GM13977 (cell line): ENCODE measurements at regions not wholly inside any gene's neighbourhood (a gene's known extent, or its start where the extent isn't known, plus 50 kb on each side); places are given as distances from the start of the nearest gene placed in this dataset.

Source experiments
- DNase-seq: peaks from one replicate; pipeline ENCODE4 v3.0.0; 2012; ENCODE audit warnings: low spot score
- in situ Hi-C: fragments of 300-500 bp; cut with MboI; formaldehyde crosslinking; loops from one replicate; pipeline ENCODE4 v1.12.0; 2022; ENCODE audit warnings: low sequenced_read_pairs, low pct_unique_long_range_greater_than_20kb, mixed read lengths, inconsistent platforms; ENCODE audit not compliant: unreplicated experiment
- TF ChIP-seq, protein P1 (sequence below): IDR thresholded peaks from 2 replicates; pipeline ENCODE4 v1.5.1; 2012; ENCODE audit warnings: mild to moderate bottlenecking, control low read depth; ENCODE audit not compliant: insufficient read depth; ENCODE audit errors: extremely low read depth, missing control alignments

DNA sequence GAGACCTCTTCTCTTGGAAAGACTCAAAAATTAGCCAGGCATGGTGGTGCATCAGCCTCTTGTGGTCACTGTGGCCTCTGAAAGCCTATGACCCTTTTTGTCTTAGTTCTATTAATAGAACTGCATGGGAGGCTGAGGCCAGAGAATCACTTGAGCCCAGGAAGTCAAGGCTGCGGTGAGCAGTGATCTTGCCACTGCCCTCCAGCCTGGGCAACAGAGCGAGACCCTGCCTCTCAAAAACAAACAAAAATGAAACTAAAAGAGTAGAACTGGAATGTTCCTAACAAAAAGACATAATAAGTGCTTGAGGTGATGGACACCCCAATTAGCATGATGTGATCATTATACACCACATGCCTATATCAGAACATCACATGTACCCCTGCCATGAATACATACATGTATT, 197.0 kb upstream of the EEA1 start:
- in situ Hi-C loops = no loop called here
- TF ChIP-seq, protein P1, sequence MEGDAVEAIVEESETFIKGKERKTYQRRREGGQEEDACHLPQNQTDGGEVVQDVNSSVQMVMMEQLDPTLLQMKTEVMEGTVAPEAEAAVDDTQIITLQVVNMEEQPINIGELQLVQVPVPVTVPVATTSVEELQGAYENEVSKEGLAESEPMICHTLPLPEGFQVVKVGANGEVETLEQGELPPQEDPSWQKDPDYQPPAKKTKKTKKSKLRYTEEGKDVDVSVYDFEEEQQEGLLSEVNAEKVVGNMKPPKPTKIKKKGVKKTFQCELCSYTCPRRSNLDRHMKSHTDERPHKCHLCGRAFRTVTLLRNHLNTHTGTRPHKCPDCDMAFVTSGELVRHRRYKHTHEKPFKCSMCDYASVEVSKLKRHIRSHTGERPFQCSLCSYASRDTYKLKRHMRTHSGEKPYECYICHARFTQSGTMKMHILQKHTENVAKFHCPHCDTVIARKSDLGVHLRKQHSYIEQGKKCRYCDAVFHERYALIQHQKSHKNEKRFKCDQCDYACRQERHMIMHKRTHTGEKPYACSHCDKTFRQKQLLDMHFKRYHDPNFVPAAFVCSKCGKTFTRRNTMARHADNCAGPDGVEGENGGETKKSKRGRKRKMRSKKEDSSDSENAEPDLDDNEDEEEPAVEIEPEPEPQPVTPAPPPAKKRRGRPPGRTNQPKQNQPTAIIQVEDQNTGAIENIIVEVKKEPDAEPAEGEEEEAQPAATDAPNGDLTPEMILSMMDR = no peak
- DNase-seq = no peak

DNA sequence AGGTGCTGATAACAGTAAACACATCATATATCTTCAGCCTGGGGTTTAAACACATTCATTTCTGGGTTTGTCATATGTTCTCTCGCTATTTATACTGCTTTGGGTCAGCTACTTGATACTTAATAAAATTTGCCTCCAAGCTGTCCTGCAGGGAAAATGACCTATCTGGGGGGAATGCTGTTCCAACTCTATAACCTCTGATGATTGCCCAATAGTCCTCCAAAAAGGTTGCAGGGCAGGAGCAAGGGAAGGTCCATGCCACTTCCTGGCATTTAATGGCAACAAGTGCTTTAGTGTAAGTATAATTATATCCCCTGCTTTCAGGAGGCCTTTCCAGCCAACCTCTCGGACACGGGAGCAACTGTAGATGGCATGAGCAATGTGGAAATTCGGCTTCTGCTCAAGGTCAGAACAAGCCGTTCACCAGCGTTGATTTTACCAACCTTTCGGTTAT, 198.0 kb upstream of the EEA1 start:
- DNase-seq = no peak
- TF ChIP-seq, protein P1 = no peak
- in situ Hi-C loops = no loop called here

DNA sequence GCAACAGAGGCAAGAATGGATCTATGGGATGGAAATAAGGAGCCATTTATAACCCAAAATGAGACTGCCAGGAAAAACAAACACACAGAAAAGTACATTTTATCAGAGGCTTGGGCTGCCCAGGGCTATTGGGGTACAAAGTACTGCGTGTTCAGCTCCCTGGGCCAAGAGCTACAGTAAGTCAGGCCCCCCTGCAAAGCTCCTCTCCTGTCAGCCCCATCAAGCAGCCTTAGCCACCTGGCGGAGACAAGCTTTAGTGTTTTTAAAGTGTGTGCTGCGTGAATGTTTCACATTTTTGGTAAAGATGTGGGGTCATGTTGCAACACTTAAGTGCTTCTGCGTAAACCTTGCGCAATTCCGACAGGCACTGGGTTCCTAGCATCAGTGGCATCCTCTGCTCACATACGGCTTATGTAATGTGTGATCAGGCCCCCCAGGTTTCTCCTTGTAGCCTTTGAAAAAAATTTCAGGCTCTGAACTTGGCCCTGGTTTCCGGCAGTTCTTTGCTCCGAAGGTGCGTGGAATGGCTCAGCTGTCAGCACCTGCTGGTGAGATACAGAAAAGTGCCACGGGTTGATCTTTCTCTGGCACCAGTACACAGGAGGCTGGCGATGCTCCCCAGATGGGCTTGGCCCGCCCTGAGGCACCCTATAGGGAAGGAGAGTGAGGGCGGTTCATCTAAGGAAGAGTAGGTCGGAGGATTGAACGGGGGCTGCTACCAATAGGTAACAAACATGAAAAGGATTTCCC, 198.7 kb upstream of the EEA1 start:
- DNase-seq = no peak

DNA sequence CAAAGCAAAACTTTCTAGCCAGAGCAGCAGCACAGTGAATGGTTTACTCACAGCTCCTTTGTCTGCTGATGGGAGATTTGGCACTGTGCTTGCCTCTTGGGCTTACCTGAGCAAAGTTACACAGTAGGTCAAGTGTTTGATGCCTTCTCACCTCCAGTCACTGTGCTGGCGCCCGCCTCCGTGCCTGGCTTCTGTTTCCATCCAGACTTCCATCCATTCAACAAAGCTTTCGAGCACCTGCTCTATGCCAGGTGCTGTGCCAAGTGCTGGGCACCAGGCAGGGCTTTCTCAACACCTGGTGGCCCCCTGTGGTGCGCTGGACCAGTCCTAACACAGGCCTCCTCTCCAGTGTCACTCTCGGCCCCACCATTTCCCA, 199.2 kb upstream of the EEA1 start:
- TF ChIP-seq, protein P1 = no peak
- no peak for DNase-seq
- in situ Hi-C loops = no loop called here

More for the DNA sequence above, 198.7 kb upstream of the EEA1 start:
- TF ChIP-seq, protein P1 = no peak
- in situ Hi-C loops = no loop called here

DNA sequence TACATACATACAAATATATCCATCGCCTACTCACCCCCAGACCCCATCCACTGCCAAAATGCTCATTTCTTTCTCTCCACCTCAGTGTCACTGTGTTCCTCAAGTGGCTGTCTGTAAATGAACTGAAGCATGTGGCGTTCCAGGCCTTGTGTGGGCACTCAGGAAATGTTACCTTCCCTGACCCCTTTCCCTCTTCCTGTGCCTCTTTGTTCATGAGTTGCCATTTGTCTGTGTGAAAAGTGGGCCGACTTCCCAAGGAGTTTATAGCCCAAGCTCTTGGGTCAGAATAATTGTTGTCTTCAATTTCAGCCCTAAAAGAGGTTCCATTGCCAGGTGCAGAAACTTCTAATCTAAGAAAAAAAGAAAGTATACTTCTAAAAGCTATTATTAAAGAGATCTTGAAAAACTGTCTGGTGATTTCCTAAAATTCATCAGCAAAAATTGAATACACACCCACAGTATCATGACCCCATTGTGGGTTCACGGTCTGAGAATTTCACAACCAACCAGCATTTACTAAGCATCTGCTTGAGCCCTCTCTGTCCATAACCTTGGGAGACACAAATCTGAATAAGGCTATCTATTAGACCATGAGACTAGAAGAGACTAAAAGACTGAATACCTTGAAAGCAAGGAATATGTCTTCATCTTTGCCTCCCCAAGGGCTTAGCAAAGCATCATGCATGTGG, 201.4 kb upstream of the EEA1 start:
- DNase-seq = no peak
- TF ChIP-seq, protein P1 = no peak
- in situ Hi-C loops = no loop called here

DNA sequence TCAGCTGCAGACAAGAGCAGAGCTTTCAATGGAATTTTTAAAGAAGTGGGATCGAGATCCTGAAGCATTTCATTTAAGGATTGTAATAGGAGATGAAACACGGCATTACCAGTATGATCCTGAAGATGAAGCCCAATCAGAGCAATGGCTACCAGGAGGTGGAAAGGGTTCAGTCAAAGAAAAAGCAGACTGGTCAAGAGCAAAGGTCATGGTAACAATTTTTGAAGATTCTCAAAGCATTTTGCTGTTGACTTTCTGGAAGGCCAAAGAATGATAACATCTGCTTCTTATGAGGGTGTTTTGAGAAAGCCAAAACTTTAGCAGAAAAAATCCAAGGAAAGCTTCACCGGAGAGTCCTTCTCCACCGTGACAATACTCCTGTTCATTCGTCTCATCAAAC, 204.3 kb upstream of the EEA1 start:
- no peak for DNase-seq
- TF ChIP-seq, protein P1 = no peak
- in situ Hi-C loops = no loop called here
